MCF 10A (cell line): ENCODE measurements at regions not wholly inside any gene's neighbourhood (a gene's known extent, or its start where the extent isn't known, plus 50 kb on each side); places are given as distances from the start of the nearest gene placed in this dataset.

Experiments used
- BruUV-seq: library from RNA; stranded (reverse); fragments of 400-500 nt; replicated peaks from 2 replicates; lab custom pipeline; 2021; lab: Mats Ljungman, UMichigan
- CTCF ChIA-PET: fragments of 300-600 bp; sonication (Branson Sonifier 250); formaldehyde crosslinking; extraction: SDS; loops from one replicate; lab custom pipeline; 2021; ENCODE audit warnings: antibody characterized with exemption, inconsistent platforms; lab: Yijun Ruan, JAX
- POLR2A ChIA-PET: fragments of 300-600, 350-650 bp; sonication (Branson Sonifier 250); formaldehyde crosslinking; extraction: SDS; loops from one replicate; lab custom pipeline; 2020; ENCODE audit warnings: antibody characterized with exemption, inconsistent platforms; lab: Yijun Ruan, JAX
- DNase-seq: peaks from one replicate; pipeline ENCODE4 v3.0.0-alpha.2; 2018; ENCODE audit not compliant: unreplicated experiment
- H3K27ac Mint-ChIP-seq: one replicate; pipeline ENCODE4 v1.8.0; 2022; ENCODE audit warnings: mild to moderate bottlenecking, low read depth, mixed read lengths; ENCODE audit not compliant: unreplicated experiment
- H3K27me3 Mint-ChIP-seq: one replicate; pipeline ENCODE4 v1.8.0; 2022; ENCODE audit warnings: mixed read lengths; ENCODE audit not compliant: insufficient read depth, unreplicated experiment
- H3K36me3 Mint-ChIP-seq: one replicate; pipeline ENCODE4 v1.8.0; 2022; ENCODE audit warnings: mild to moderate bottlenecking, moderate library complexity, mixed read lengths; ENCODE audit not compliant: insufficient read depth, unreplicated experiment
- H3K4me1 Mint-ChIP-seq: one replicate; pipeline ENCODE4 v1.8.0; 2022; ENCODE audit warnings: mixed read lengths; ENCODE audit not compliant: insufficient read depth, unreplicated experiment
- H3K4me3 Mint-ChIP-seq: one replicate; pipeline ENCODE4 v1.8.0; 2022; ENCODE audit warnings: mild to moderate bottlenecking, moderate library complexity, mixed read lengths; ENCODE audit not compliant: unreplicated experiment
- H3K9me3 Mint-ChIP-seq: one replicate; pipeline ENCODE4 v1.8.0; 2022; ENCODE audit warnings: mixed read lengths; ENCODE audit not compliant: unreplicated experiment
- CTCF ChIP-seq: fragments of 200-600 bp; IDR thresholded peaks from one replicate; pipeline ENCODE4 v1.8.0; 2022; ENCODE audit warnings: antibody characterized with exemption, mild to moderate bottlenecking; ENCODE audit not compliant: unreplicated experiment
- intact Hi-C: fragments of 100-400 bp; cut with micrococcal nuclease; formaldehyde crosslinking; loops from 2 replicates; pipeline ENCODE4 v1.14.1; 2022

- H3K36me3 Mint-ChIP-seq: no peaks in the 10 kb centered on the region
- DNase-seq: no peak
- intact Hi-C loops: no loop called here
- ChIA-PET CTCF (interaction anchor here (0.6 kb wide), 1 partner anchor 1281 kb away, joined by 3 read pairs; no protein-coding TSS in a partner anchor), POLR2A (no interaction called here)
- no peaks in the 10 kb centered on the region for H3K27me3 Mint-ChIP-seq
- H3K4me3 Mint-ChIP-seq: no peak overlapping the region
- no TSS peak for BruUV-seq
- peaks cover 9% of the 10 kb centered on the region for H3K9me3 Mint-ChIP-seq
- H3K27ac Mint-ChIP-seq: no peak overlapping the region
- peaks cover 7% of the 10 kb centered on the region for H3K4me1 Mint-ChIP-seq
- no peak for TF ChIP-seq CTCF
Measured at GRCh38 chr1:60599574-60599973, 482.8 kb upstream of the NFIA start.

DNA sequence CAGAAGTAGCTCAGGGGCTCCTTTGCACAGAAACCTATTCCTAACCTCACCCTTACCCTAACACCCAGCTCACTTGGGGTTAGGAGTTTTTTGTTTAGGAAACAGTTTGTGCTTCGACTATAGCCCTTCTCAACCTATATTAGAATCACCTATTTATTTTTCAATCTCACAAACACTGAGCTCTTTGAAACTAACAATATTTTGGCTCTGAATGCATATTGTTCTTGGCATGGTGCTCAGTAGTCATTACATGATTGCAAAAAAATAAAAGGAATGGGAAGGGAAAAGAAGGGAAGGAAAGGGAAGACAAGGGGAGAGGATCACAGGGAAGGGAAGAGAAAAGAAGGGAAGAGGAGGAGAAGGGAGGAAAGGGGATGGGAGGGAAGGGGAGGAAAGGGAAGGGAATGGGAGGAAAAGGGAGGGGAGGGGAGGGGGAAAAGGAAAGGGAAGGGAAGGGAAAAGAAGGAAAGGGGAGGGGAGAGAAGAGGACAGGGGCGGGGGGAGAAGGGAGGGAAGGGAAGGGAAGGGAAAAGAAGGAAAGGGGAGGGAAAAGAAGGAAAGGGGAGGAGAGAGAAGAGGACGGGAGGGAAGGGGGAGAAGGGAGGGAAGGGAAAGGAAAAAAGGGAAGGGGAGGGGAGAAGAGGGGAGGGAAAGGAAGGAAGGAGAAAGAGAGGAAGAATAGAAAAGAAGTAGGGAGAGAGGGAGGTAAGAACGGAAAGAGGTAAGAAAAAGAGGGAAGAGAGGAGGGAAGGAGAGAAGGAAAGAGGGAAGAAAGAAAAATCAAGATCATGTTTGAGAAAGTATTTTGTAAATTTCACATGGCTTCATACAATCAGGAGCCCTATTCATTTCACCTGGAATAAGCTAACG lies 484.1 kb upstream of the NFIA start:
- intact Hi-C loops: no loop called here

GRCh38 chr1:60596791-60597750 lies 485.3 kb upstream of the NFIA start:
- Mint-ChIP-seq H3K27ac (no peak overlapping the region), H3K27me3 (no peaks in the 10 kb centered on the region), H3K9me3 (no peaks in the 10 kb centered on the region), H3K4me1 (peaks cover 7% of the 10 kb centered on the region), H3K4me3 (no peak overlapping the region), H3K36me3 (no peaks in the 10 kb centered on the region)
- TF ChIP-seq CTCF: no peak
- no TSS peak for BruUV-seq
- POLR2A ChIA-PET: no interaction called here
- DNase-seq: no peak
- intact Hi-C loops: no loop called here
- CTCF ChIA-PET: interaction anchor here (0.6 to 0.7 kb wide), 2 partner anchors 13 to 144 kb away, joined by 3 to 5 read pairs; no protein-coding TSS in a partner anchor

More for the DNA sequence above, 484.1 kb upstream of the NFIA start:
- no peak for TF ChIP-seq CTCF
- Mint-ChIP-seq H3K4me3 (no peak overlapping the region), H3K27ac (no peak overlapping the region), H3K27me3 (no peaks in the 10 kb centered on the region), H3K9me3 (peaks cover under 1% of the 10 kb centered on the region), H3K4me1 (peaks cover 7% of the 10 kb centered on the region), H3K36me3 (no peaks in the 10 kb centered on the region)
- no peak for DNase-seq
- ChIA-PET CTCF (interaction anchor here (0.6 to 0.7 kb wide), 2 partner anchors 14 to 145 kb away, joined by 3 to 5 read pairs; no protein-coding TSS in a partner anchor), POLR2A (no interaction called here)
- BruUV-seq: no TSS peak

DNA sequence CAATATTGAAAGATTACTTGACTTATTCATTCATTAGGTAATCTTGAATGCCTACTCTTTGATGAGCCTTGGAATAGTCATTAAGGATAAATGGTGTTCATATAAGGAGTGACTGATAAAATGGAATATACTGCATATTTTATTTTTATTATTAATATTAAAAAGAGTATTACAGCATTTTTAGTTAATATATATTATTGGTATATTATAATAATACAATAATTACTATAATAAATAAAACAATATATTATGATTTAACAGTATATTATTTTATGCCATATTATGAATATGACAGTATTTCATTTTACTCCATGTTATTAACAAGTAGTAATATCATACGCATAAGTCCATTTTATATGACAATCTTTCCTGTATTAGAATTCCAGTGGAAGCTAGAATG lies 490.8 kb upstream of the NFIA start:
- DNase-seq: no peak
- no peaks in the 10 kb centered on the region for H3K4me1 Mint-ChIP-seq
- CTCF ChIA-PET: no interaction called here
- POLR2A ChIA-PET: no interaction called here
- no peak overlapping the region for H3K4me3 Mint-ChIP-seq
- H3K27ac Mint-ChIP-seq: no peak overlapping the region
- no peaks in the 10 kb centered on the region for H3K9me3 Mint-ChIP-seq
- TF ChIP-seq CTCF: no peak
- no peaks in the 10 kb centered on the region for H3K36me3 Mint-ChIP-seq
- H3K27me3 Mint-ChIP-seq: no peaks in the 10 kb centered on the region
- BruUV-seq: no TSS peak
- intact Hi-C loops: no loop called here
